Lower lobe of right lung (tissue), 2 donors: ENCODE measurements at regions not wholly inside any gene's neighbourhood (a gene's known extent, or its start where the extent isn't known, plus 50 kb on each side); places are given as distances from the start of the nearest gene placed in this dataset.

ENCODE experiments used
- ATAC-seq, 2 donors: fragments of 200-7000 bp; cut with Tn5 transposase; one replicate each; pipeline ENCODE4 v1.9.1; 2020 to 2022; ENCODE audit warnings: mild to moderate bottlenecking in 2 of 2, moderate library complexity in 2 of 2
- DNase-seq: peaks from one replicate; pipeline ENCODE4 v3.0.0-alpha.2; 2020
- H3K27ac ChIP-seq: fragments of 200-600 bp; one replicate; pipeline ENCODE4 v1.8.0; 2022
- H3K27me3 ChIP-seq: fragments of 200-600 bp; one replicate; pipeline ENCODE4 v1.8.0; 2022; ENCODE audit warnings: low read depth
- H3K36me3 ChIP-seq: fragments of 200-600 bp; one replicate; pipeline ENCODE4 v1.8.0; 2022; ENCODE audit warnings: mild to moderate bottlenecking
- H3K4me1 ChIP-seq: fragments of 200-600 bp; one replicate; pipeline ENCODE4 v1.8.0; 2022
- H3K4me3 ChIP-seq: fragments of 200-600 bp; one replicate; pipeline ENCODE4 v1.8.0; 2022; ENCODE audit warnings: mild to moderate bottlenecking
- H3K9me3 ChIP-seq: fragments of 200-600 bp; one replicate; pipeline ENCODE4 v1.8.0; 2022
- intact Hi-C: fragments of 100-400 bp; cut with DNase I; formaldehyde crosslinking; loops from one replicate; pipeline ENCODE4 v1.11.0; 2022
- TF ChIP-seq, protein P1 (sequence below): fragments of 200-600 bp; IDR thresholded peaks from one replicate; pipeline ENCODE4 v1.8.0; 2022; ENCODE audit warnings: antibody characterized with exemption, mild to moderate bottlenecking
- donor health status: DM: no; HTN: yes; CAD: no; lungs with severe emphysema.

DNA sequence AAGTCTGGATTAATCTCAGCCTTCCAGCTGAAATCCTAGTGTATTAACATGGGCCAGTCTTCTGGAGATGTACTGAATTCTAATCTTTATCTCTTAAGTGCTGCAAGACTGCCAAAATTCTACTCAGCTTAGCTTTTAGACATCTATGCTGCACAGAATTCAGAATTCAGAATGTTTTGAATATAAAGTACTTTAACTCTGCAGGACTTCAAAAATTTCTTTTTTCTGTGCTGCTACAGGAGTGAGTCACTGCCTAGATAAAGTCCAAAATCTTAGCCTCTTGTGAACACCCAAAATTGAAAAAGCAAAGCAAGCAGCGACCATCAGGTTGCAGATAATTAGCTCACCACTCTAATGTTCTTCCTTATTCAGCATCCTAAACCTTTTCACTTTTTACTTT is 1092.6 kb upstream of the PCDH10 start:
- Histone ChIP-seq H3K27me3 (no peaks in the 10 kb centered on the region), H3K9me3 (no peaks in the 10 kb centered on the region), H3K4me1 (no peaks in the 10 kb centered on the region), H3K4me3 (no peak overlapping the region), H3K36me3 (no peaks in the 10 kb centered on the region), H3K27ac (no peak overlapping the region)
- no peak for ATAC-seq
- TF ChIP-seq, protein P1, sequence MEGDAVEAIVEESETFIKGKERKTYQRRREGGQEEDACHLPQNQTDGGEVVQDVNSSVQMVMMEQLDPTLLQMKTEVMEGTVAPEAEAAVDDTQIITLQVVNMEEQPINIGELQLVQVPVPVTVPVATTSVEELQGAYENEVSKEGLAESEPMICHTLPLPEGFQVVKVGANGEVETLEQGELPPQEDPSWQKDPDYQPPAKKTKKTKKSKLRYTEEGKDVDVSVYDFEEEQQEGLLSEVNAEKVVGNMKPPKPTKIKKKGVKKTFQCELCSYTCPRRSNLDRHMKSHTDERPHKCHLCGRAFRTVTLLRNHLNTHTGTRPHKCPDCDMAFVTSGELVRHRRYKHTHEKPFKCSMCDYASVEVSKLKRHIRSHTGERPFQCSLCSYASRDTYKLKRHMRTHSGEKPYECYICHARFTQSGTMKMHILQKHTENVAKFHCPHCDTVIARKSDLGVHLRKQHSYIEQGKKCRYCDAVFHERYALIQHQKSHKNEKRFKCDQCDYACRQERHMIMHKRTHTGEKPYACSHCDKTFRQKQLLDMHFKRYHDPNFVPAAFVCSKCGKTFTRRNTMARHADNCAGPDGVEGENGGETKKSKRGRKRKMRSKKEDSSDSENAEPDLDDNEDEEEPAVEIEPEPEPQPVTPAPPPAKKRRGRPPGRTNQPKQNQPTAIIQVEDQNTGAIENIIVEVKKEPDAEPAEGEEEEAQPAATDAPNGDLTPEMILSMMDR, result no peak
- DNase-seq, result no peak
- intact Hi-C loops, result no loop called here

DNA sequence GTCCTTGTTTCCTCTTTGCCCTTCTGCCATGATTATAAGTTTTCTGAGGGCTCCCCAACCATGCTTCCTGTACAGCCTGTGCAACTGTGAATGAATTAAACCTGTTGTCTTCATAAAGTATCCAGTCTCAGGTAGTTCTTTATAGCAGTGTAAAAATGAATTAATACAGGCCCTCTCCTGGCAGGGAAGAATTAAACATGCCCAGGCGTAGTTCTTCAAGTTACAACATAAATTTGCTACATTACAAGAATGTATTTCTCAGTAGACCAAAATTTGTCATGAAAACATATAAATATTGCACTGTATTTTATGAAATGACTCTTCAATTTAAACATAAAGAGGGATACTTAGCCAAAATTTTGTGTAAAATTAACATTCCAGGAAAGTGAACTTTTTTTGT is 1089.9 kb upstream of the PCDH10 start:
- intact Hi-C loops, result no loop called here
- no peak overlapping the region for H3K27ac ChIP-seq
- no peaks in the 10 kb centered on the region for H3K4me1 ChIP-seq
- ATAC-seq, result no peak
- H3K27me3 ChIP-seq, result no peaks in the 10 kb centered on the region
- no peak for DNase-seq
- H3K4me3 ChIP-seq, result no peak overlapping the region
- H3K36me3 ChIP-seq, result no peaks in the 10 kb centered on the region
- TF ChIP-seq, protein P1, result no peak
- no peaks in the 10 kb centered on the region for H3K9me3 ChIP-seq

DNA sequence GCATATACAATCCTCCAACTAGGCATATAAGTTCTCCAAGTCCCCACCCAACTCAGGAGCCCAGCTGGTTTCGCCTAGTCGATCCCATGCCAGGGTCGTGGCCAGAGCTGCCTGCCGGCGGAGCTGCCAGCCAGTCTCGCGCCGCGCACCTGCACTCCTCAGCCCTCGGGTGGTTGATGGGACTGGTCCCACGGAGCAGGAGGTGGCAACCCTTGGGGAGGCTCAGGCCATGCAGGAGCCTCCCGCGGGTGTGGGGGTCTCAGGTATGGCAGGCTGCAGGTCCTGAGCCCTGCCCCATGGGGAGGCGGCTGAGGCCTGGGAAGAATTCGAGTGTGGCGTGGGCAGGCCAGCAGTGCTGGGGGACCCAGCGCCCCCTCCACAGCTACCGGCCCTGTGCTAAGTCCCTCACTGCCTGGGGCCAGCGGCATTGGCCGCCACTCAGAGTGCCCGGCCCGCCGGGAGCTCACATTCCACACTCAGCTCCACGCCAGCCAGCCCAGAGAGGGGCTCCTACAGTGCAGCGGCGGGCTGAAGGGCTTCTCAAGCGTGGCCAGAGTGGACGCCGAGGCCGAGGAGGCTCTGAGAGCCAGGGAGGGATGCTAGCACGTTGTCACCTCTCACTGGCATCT is 1086.4 kb upstream of the PCDH10 start:
- no peaks in the 10 kb centered on the region for H3K27me3 ChIP-seq
- DNase-seq (no peak), ATAC-seq (peak; percentile 12 to 39)
- TF ChIP-seq, protein P1, result no peak
- H3K27ac ChIP-seq, result no peak overlapping the region
- H3K4me1 ChIP-seq, result no peaks in the 10 kb centered on the region
- intact Hi-C loops, result no loop called here
- no peaks in the 10 kb centered on the region for H3K36me3 ChIP-seq
- no peak overlapping the region for H3K4me3 ChIP-seq
- no peaks in the 10 kb centered on the region for H3K9me3 ChIP-seq

DNA sequence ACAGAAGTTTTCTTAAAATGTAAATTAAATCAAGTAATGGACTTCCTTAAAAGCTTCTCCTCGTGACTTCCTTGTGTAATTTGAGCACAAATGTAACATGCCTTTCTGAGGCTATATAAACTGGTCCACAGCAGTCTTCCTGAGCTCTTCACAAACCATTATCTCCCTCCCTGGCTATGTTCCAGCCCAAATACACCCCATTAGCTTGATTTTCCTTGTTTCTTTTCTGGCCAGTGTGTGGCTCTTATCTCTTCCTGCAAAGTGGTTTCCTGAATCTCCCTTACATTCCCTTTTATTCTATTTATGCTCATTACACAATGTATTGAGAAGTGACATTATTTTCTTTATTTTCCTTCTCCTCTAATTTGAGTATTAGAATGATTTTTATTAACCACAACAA is 1085.3 kb upstream of the PCDH10 start:
- DNase-seq, result no peak
- intact Hi-C loops, result no loop called here
- no peak for ATAC-seq
- Histone ChIP-seq H3K4me3 (no peak overlapping the region), H3K36me3 (no peaks in the 10 kb centered on the region), H3K27me3 (no peaks in the 10 kb centered on the region), H3K4me1 (no peaks in the 10 kb centered on the region), H3K9me3 (no peaks in the 10 kb centered on the region), H3K27ac (no peak overlapping the region)
- TF ChIP-seq, protein P1, result no peak

DNA sequence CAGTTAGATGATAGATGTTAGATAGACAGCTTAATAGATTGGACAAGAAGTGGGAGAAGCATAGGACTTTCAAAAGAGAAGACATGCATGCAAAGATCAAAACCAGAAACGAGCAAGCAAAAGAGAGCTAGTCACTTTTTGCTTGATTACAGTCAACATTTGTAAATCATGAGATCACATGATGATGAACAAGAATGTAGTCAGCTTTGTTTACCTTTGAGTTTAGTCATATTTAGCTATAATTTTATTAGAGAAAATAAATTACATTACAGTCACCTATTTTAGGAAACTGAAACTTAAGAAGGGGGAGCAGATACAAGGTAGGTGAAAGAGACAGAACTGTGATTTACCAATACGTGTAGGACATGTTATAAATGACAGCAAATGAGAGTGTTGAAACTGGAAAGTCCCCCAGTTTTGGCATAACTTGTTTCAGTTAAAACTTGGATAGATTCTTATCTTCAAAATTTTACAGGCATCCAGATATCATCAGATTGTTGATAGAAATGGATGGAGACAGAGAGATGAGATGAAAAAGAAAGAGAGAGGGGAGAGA is 1083.1 kb upstream of the PCDH10 start:
- Histone ChIP-seq H3K27ac (no peak overlapping the region), H3K27me3 (no peaks in the 10 kb centered on the region), H3K4me3 (no peak overlapping the region), H3K9me3 (no peaks in the 10 kb centered on the region), H3K36me3 (no peaks in the 10 kb centered on the region), H3K4me1 (no peaks in the 10 kb centered on the region)
- ATAC-seq (no peak), DNase-seq (no peak)
- intact Hi-C loops, result no loop called here
- TF ChIP-seq, protein P1, result no peak
